ENCODE measurements at regions not wholly inside any gene's neighbourhood (a gene's known extent, or its start where the extent isn't known, plus 50 kb on each side); places are given as distances from the start of the nearest gene placed in this dataset.

GRCh38 chr1:5341471-5341870 lies 650.8 kb downstream of the NPHP4 start:
- DNase-seq = no peak
- H3K9me3 ChIP-seq = no peaks in the 10 kb centered on the region
- no peaks in the 10 kb centered on the region for H3K4me1 ChIP-seq
- H3K36me3 ChIP-seq (ENCODE audit: low read depth, missing control alignments) = no peaks in the 10 kb centered on the region
- H3K4me3 ChIP-seq = no peak overlapping the region
- intact Hi-C loops (cut with DNase I; ENCODE audit: low total_unique reads) = no loop called here
- H3K27ac ChIP-seq = no peak overlapping the region
- no peaks in the 10 kb centered on the region for H3K27me3 ChIP-seq
- 79 to 80% methylated on average over 3 of the region's 3 CpGs for WGBS, 2 donors
- TF ChIP-seq POLR2A (IDR thresholded peaks at IDR 0.05) (no peak), CTCF (IDR thresholded peaks at IDR 0.05) (no peak)

GRCh38 chr1:5340560-5341130 lies 651.6 kb downstream of the NPHP4 start:
- Histone ChIP-seq H3K4me3 (no peak overlapping the region), H3K9me3 (no peaks in the 10 kb centered on the region), H3K36me3 (ENCODE audit: low read depth, missing control alignments) (no peaks in the 10 kb centered on the region), H3K4me1 (no peaks in the 10 kb centered on the region), H3K27ac (no peak overlapping the region), H3K27me3 (no peaks in the 10 kb centered on the region)
- WGBS, 2 donors = 84 to 89% methylated on average over 8 of the region's 8 CpGs
- no peak for DNase-seq
- intact Hi-C loops (cut with DNase I; ENCODE audit: low total_unique reads) = no loop called here
- TF ChIP-seq CTCF (IDR thresholded peaks at IDR 0.05) (no peak), POLR2A (IDR thresholded peaks at IDR 0.05) (no peak)

DNA sequence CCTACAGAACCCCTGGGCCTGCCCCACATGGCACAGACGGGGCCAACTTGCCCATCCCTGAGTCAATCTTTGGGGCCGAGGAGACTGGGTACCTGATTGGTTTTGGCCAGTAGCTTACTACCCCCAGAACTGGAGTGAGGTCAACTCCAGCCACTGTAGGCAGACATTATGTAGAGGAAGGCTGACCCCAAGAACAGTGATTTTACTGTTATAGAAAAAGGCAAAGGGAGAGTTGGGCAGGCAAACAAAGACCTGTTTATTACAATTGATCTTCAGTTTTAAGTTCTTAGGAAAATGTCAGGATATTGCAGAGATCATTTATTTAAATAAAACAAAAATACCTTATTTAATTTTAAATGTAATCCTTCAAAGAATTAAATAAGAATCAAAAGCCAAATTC lies 653.8 kb downstream of the NPHP4 start:
- no peaks in the 10 kb centered on the region for H3K4me1 ChIP-seq
- no peak overlapping the region for H3K4me3 ChIP-seq
- DNase-seq = no peak
- no peaks in the 10 kb centered on the region for H3K36me3 ChIP-seq (ENCODE audit: low read depth, missing control alignments)
- TF ChIP-seq CTCF (IDR thresholded peaks at IDR 0.05) = no peak
- no peak for TF ChIP-seq POLR2A (IDR thresholded peaks at IDR 0.05)
- no peaks in the 10 kb centered on the region for H3K27me3 ChIP-seq
- H3K27ac ChIP-seq = no peak overlapping the region
- 79 to 81% methylated on average over 2 of the region's 2 CpGs for whole genome bisulfite sequencing, 2 donors
- intact Hi-C loops (cut with DNase I; ENCODE audit: low total_unique reads) = no loop called here
- no peaks in the 10 kb centered on the region for H3K9me3 ChIP-seq

DNA sequence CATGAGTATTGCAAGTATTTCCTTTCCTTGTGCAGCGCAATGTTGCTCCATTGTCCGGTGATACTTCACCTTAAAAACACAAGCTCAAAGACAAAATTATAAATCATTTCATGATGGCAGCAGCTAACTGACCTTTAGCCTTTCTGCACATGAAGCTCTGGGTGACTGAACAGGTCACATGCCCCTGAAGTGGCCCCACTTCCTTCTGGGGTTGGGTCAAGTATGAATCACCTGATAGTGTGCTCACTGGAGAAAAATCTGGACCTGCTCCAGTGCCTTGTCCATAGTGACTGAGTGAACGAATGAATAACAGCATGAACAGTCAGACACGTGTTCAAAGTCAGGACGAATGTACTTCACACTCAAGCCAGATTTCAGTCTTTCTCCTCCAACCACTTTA lies 658.9 kb downstream of the NPHP4 start:
- intact Hi-C loops (cut with DNase I; ENCODE audit: low total_unique reads) = no loop called here
- 56 to 74% methylated on average over 5 of the region's 5 CpGs for WGBS, 2 donors
- Histone ChIP-seq H3K27me3 (no peaks in the 10 kb centered on the region), H3K27ac (no peak overlapping the region), H3K4me3 (no peak overlapping the region), H3K4me1 (no peaks in the 10 kb centered on the region), H3K36me3 (ENCODE audit: low read depth, missing control alignments) (no peaks in the 10 kb centered on the region), H3K9me3 (no peaks in the 10 kb centered on the region)
- DNase-seq = no peak
- TF ChIP-seq POLR2A (IDR thresholded peaks at IDR 0.05) = no peak
- no peak for TF ChIP-seq CTCF (IDR thresholded peaks at IDR 0.05)

GRCh38 chr1:5331101-5331500 lies 661.1 kb downstream of the NPHP4 start:
- no peak for TF ChIP-seq POLR2A (IDR thresholded peaks at IDR 0.05)
- no peak for TF ChIP-seq CTCF (IDR thresholded peaks at IDR 0.05)
- no peak overlapping the region for H3K27ac ChIP-seq
- WGBS, 2 donors = 88 to 91% methylated on average over 4 to 6 of the region's 6 CpGs
- H3K36me3 ChIP-seq (ENCODE audit: low read depth, missing control alignments) = no peaks in the 10 kb centered on the region
- DNase-seq = no peak
- no peaks in the 10 kb centered on the region for H3K9me3 ChIP-seq
- no peaks in the 10 kb centered on the region for H3K27me3 ChIP-seq
- H3K4me3 ChIP-seq = no peak overlapping the region
- H3K4me1 ChIP-seq = no peaks in the 10 kb centered on the region
- intact Hi-C loops (cut with DNase I; ENCODE audit: low total_unique reads) = no loop called here
